NCI-H2171 (cell line): ENCODE measurements at regions not wholly inside any gene's neighbourhood (a gene's known extent, or its start where the extent isn't known, plus 50 kb on each side); places are given as distances from the start of the nearest gene placed in this dataset.
A peak's percentile ranks its signal among the peaks of the same experiment; 100 is the strongest.

Experiments used
- DNase-seq: peaks from one replicate; lab custom pipeline; 2025; lab: John Stamatoyannopoulos, UW

- DNase-seq = no peak
Observed at GRCh38 chr2:144079803-144080202, 440.1 kb downstream of the ZEB2 start.

GRCh38 chr2:144078802-144079724 lies 440.9 kb downstream of the ZEB2 start:
- no peak for DNase-seq

- peak; percentile 5 for DNase-seq
Observed at GRCh38 chr2:144078106-144078505, 441.8 kb downstream of the ZEB2 start.

- DNase-seq = no peak
Observed at GRCh38 chr2:144074450-144074849, 445.5 kb downstream of the ZEB2 start.

GRCh38 chr2:144071461-144071860 lies 448.5 kb downstream of the ZEB2 start:
- no peak for DNase-seq

- peak; percentile 54 for DNase-seq
Observed at GRCh38 chr2:144067506-144067905, 452.4 kb downstream of the ZEB2 start.

- no peak for DNase-seq
Observed at GRCh38 chr2:144063602-144064001, 456.3 kb downstream of the ZEB2 start.

GRCh38 chr2:144054911-144055310 lies 465.0 kb downstream of the ZEB2 start:
- no peak for DNase-seq

- DNase-seq = no peak
Observed at GRCh38 chr2:144052083-144052482, 467.8 kb downstream of the ZEB2 start.

GRCh38 chr2:144049137-144049536 lies 470.8 kb downstream of the ZEB2 start:
- no peak for DNase-seq

GRCh38 chr2:144048631-144049060 lies 471.3 kb downstream of the ZEB2 start:
- DNase-seq = no peak

GRCh38 chr2:144042751-144043150 lies 477.2 kb downstream of the ZEB2 start:
- DNase-seq = peak; percentile 9

GRCh38 chr2:144041612-144042011 lies 478.3 kb downstream of the ZEB2 start:
- no peak for DNase-seq

- DNase-seq = no peak
Observed at GRCh38 chr2:144040834-144041233, 479.1 kb downstream of the ZEB2 start.

GRCh38 chr2:144032566-144032965 lies 487.4 kb downstream of the ZEB2 start:
- no peak for DNase-seq

- no peak for DNase-seq
Observed at GRCh38 chr2:144030791-144031190, 489.1 kb downstream of the ZEB2 start.

GRCh38 chr2:144027593-144027992 lies 492.3 kb downstream of the ZEB2 start:
- no peak for DNase-seq

- DNase-seq = no peak
Observed at GRCh38 chr2:144026753-144027152, 493.2 kb downstream of the ZEB2 start.

- DNase-seq = no peak
Observed at GRCh38 chr2:144020047-144020446, 499.9 kb downstream of the ZEB2 start.

GRCh38 chr2:144015655-144016245 lies 504.2 kb downstream of the ZEB2 start:
- no peak for DNase-seq

- no peak for DNase-seq
Observed at GRCh38 chr2:144015036-144015435, 504.9 kb downstream of the ZEB2 start.

GRCh38 chr2:144014103-144014502 lies 505.8 kb downstream of the ZEB2 start:
- DNase-seq = no peak

GRCh38 chr2:144012304-144012703 lies 507.6 kb downstream of the ZEB2 start:
- DNase-seq = no peak
